Stimulated activated effector memory CD8-positive, alpha-beta T cell treated with anti-CD3 and anti-CD28 coated beads, Interleukin-12 subunit alpha, Interleukin-12 subunit beta, amount 100 ng/mL, for 72 hours (primary cell): ENCODE measurements at regions not wholly inside any gene's neighbourhood (a gene's known extent, or its start where the extent isn't known, plus 50 kb on each side); places are given as distances from the start of the nearest gene placed in this dataset.

Experiments used
- ATAC-seq: fragments of 150-1000 bp; cut with Tn5 transposase; 2 replicates; pipeline ENCODE4 v1.10.0; 2021
- DNase-seq, 2 donors: peaks; one replicate each; pipeline ENCODE4 v3.0.0; 2021 to 2022; ENCODE audit warnings: low spot score in 2 of 2
- H3K27ac Mint-ChIP-seq: one replicate; pipeline ENCODE4 v1.8.0; 2022; ENCODE audit warnings: mild to moderate bottlenecking, mixed read lengths
- H3K36me3 Mint-ChIP-seq: one replicate; pipeline ENCODE4 v1.8.0; 2022; ENCODE audit warnings: mild to moderate bottlenecking, mixed read lengths
- H3K4me1 Mint-ChIP-seq: one replicate; pipeline ENCODE4 v1.8.0; 2022; ENCODE audit warnings: mixed read lengths
- H3K4me3 Mint-ChIP-seq: one replicate; pipeline ENCODE4 v1.8.0; 2022; ENCODE audit warnings: mild to moderate bottlenecking, mixed read lengths
- H3K9me3 Mint-ChIP-seq: one replicate; pipeline ENCODE4 v1.8.0; 2022; ENCODE audit warnings: mixed read lengths

DNA sequence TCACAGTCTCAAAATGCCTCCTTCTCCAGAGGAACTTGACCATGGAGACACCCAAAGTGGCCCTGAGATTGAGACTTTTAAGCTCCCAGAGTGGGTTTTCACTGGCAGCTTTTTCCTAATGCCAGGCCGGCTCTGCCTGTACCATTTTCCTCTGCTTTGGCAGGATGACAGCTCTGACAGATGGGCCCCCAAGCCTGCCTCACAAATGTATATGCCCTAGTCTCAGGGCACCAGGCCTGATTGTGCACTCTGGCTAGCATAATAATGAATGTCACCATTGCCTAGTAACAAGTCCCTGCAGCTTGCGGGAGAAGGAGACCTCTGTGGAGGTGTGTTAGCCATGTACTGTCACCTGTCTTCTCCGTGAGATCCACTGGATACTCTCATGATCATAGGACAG, 772.8 kb upstream of the TSPY4 start:
- no peak overlapping the region for H3K27ac Mint-ChIP-seq

DNA sequence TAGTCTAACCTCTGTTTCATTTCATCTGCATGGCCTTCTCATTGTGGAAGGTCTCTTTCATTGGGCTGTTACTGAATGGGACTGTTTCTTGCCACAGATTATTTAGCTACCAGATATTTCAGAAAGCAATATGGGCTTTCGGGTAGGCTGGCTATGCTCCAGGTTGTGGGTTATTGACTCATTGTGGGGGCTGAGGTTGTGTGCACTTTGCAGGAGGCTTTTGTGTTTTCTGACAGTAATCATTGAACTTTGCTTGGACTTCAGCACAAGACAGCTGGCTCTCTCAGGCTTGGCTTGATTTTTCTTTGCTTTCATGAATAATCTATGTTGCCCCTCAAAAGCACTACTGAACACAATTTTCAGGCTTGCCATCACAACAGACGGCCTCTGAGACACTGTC, 771.1 kb upstream of the TSPY4 start:
- no peak for ATAC-seq
- no peaks in the 10 kb centered on the region for H3K36me3 Mint-ChIP-seq

More for the DNA sequence above, 772.8 kb upstream of the TSPY4 start:
- no peaks in the 10 kb centered on the region for H3K4me1 Mint-ChIP-seq
- no peaks in the 10 kb centered on the region for H3K9me3 Mint-ChIP-seq
- DNase-seq = no peak
- ATAC-seq = no peak
- H3K4me3 Mint-ChIP-seq = no peak overlapping the region
- H3K36me3 Mint-ChIP-seq = no peaks in the 10 kb centered on the region

DNA sequence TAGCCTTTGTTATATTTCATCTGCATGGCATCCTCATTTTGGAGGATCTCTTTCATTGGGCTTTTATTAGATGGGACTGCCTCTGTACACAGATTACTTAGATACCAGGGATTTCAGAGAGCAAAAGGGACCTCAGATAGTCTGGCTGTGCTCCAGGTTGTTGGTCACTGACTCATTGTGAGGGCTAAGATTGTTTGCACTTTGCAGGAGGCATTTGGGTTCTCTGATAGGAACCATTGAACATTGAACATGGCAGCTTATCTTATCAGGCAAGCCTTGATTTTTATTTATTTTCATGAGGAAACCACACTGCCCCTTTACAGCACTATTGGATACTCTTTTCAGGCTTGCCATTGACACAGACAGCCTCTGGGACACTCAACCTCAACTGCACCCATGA, 766.9 kb upstream of the TSPY4 start:
- no peaks in the 10 kb centered on the region for H3K4me1 Mint-ChIP-seq
- no peak overlapping the region for H3K4me3 Mint-ChIP-seq
- ATAC-seq (no peak), DNase-seq (no peak)
- no peak overlapping the region for H3K27ac Mint-ChIP-seq
- H3K36me3 Mint-ChIP-seq = no peaks in the 10 kb centered on the region
- no peaks in the 10 kb centered on the region for H3K9me3 Mint-ChIP-seq

More for the DNA sequence above, 771.1 kb upstream of the TSPY4 start:
- Mint-ChIP-seq H3K4me1 (no peaks in the 10 kb centered on the region), H3K4me3 (no peak overlapping the region), H3K27ac (no peak overlapping the region), H3K9me3 (no peaks in the 10 kb centered on the region)
- no peak for DNase-seq

DNA sequence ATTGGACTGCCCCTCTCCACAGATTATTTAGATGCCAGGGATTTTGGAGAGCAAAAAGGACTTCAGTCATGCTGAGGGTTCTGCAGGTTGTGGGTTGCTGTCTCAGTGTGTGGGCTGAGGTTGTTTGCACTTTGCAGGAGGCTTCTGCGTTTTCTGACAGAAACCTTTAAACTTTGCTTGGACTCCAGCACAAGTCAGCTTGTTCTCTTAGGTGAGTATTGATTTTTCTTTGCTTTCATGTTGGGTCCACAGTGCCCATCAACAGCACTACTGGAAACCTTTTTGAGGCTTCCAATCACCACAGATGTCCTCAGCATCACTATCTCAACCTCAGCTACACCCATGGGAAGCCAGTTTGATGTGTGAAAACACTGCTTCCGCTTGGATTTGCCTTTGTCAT, 764.3 kb upstream of the TSPY4 start:
- ATAC-seq (no peak), DNase-seq (no peak)
- Mint-ChIP-seq H3K4me3 (no peak overlapping the region), H3K9me3 (no peaks in the 10 kb centered on the region), H3K4me1 (no peaks in the 10 kb centered on the region), H3K27ac (no peak overlapping the region), H3K36me3 (no peaks in the 10 kb centered on the region)

DNA sequence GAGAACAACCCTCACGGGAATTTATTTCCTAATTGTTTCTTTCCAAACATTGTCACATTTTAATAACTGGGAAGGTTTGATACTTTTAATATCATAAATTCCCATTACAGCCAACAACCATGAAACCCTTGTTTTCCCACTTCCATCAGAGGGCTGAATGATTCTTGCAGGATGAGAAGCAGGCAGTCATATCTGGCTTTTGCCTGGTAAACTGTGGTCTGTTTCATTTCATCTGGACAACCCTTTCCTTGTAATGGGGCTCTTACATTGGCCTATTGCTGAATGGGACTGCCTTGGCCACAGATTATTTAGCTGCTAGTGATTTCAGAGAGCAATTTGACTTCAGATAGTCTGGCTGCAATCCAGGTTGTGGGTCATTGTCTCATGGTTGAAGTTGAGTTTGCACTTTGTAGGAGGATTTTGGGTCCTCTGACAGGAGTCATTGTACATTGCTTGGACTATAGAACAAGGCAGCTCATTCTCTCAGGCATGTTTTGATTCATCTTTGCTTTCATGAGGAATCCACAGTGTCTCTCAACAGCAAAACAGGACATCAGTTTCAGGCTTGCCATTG, 754.9 kb upstream of the TSPY4 start:
- H3K9me3 Mint-ChIP-seq = no peaks in the 10 kb centered on the region
- ATAC-seq (no peak), DNase-seq (no peak)
- no peak overlapping the region for H3K4me3 Mint-ChIP-seq
- H3K36me3 Mint-ChIP-seq = no peaks in the 10 kb centered on the region
- H3K4me1 Mint-ChIP-seq = no peaks in the 10 kb centered on the region
- H3K27ac Mint-ChIP-seq = no peak overlapping the region

DNA sequence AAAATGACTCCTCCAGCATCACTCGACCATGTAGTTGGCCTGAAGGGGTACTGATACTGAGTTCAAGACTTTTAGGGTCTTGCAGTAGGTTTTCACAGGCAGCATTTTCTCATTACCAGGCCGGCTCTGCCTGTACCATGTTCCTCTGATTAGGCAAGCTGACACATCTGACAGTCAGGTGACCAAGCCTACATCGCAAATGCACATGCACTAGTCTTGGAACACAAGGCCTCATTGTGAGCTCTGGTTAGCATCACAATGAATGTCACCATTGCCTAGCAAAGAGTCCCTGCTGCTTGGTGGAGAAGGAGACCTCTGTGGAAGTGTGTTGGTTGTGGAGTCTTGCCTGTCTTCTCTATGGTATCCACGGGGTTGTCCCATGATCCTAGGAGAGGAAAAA, 754.1 kb upstream of the TSPY4 start:
- no peak overlapping the region for H3K27ac Mint-ChIP-seq
- H3K4me3 Mint-ChIP-seq = no peak overlapping the region
- no peaks in the 10 kb centered on the region for H3K36me3 Mint-ChIP-seq
- no peak for ATAC-seq
- no peaks in the 10 kb centered on the region for H3K4me1 Mint-ChIP-seq
- no peak for DNase-seq
- no peaks in the 10 kb centered on the region for H3K9me3 Mint-ChIP-seq

DNA sequence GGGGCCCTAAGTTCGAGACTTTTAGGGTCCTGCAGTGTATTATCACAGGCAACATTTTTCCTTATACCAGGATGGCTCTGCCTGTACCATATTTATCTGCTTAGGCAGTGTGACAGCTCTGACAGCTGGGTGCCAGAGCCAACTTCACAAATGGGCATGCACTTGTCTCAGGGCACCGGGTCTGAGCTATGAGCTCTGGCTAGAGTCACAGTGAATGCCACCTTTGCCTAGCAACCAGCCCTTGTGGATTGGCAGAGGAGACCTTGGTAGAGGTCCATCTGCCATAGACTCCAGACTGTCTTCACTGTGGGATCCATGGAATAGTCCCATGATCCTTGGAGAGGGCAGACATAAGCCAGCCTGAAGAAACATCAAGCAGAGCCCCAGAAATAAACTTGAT, 746.6 kb upstream of the TSPY4 start:
- no peak overlapping the region for H3K4me3 Mint-ChIP-seq
- H3K36me3 Mint-ChIP-seq = no peaks in the 10 kb centered on the region
- H3K27ac Mint-ChIP-seq = no peak overlapping the region

DNA sequence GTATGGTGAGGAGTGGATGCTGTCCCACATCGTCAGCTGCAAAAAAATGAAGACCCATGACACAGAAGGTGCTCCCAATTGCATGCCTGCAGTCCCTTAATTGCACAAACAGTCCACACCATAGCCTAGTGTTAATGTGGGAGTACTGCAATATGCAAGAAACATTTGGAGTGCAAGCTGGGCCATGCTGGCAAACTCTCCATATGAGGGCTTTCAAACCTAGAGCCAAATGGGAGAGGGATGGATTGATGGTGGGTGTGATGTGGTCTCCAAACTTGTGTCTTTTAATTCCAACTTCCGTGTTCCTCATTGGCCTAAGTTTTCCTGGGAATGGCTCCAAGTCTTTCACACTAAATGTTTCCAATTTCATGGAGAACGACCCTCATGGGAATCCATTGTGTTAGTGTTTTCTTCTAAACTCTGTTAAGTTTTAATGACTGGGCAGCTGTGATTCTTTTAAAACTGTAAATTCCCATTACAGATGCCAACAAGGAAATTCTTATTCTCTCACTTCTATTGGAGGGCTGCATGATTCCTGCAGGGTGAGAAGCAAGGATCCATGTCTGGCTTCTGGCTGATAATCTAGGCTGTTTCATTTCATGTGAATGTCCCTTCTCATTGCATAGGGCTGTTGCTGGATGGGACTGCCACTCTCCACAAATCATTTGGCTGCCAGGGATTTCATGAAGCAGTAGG, 745.3 kb upstream of the TSPY4 start:
- no peak overlapping the region for H3K4me3 Mint-ChIP-seq
- no peaks in the 10 kb centered on the region for H3K36me3 Mint-ChIP-seq
- DNase-seq = no peak
- H3K27ac Mint-ChIP-seq = no peak overlapping the region
- ATAC-seq = no peak
- H3K9me3 Mint-ChIP-seq = no peaks in the 10 kb centered on the region
- no peaks in the 10 kb centered on the region for H3K4me1 Mint-ChIP-seq

More for the DNA sequence above, 746.6 kb upstream of the TSPY4 start:
- Mint-ChIP-seq H3K4me1 (no peaks in the 10 kb centered on the region), H3K9me3 (no peaks in the 10 kb centered on the region)
- ATAC-seq (no peak), DNase-seq (no peak)

DNA sequence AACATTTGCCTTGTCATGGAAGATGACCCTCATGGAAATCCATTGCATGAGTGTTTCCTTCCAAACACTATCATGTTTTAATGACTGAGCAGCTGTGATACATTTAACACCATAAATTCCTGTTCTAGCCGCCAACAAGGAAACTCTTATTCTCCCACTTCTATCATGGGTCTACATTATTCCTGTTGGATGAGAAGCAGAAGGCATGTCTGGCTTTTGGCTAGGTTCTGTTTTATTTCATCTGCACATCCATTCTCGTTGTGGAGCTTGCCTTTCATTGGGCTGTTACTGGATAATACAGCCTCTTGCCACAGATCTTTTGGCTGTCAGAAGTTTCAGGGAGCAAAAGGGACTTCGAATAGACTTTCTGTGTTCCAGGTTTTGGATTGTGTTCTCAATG, 742.6 kb upstream of the TSPY4 start:
- Mint-ChIP-seq H3K27ac (no peak overlapping the region), H3K9me3 (no peaks in the 10 kb centered on the region), H3K4me1 (no peaks in the 10 kb centered on the region), H3K4me3 (no peak overlapping the region), H3K36me3 (no peaks in the 10 kb centered on the region)
- ATAC-seq (no peak), DNase-seq (no peak)

DNA sequence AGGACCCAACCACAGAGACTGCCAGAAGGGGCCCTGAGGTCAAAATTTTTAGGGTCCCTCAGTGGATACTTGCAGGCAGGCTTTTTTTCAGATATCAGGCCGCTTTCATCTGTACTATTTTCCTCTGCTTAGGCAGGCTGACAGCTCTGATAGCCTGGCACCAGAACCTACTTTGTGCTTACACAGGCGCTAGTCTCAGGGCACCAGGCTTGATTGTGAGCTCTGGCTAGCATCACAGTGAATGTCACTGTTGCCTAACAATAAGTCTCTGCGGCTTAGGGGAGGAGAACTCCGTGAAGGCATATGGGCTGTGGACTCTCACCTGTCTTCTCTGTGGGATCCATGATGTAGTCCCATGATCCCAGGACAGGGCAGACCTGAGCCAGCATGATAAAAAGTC, 738.1 kb upstream of the TSPY4 start:
- H3K4me1 Mint-ChIP-seq = no peaks in the 10 kb centered on the region
- H3K4me3 Mint-ChIP-seq = no peak overlapping the region
- no peak overlapping the region for H3K27ac Mint-ChIP-seq
- H3K36me3 Mint-ChIP-seq = no peaks in the 10 kb centered on the region
- no peak for DNase-seq
- no peaks in the 10 kb centered on the region for H3K9me3 Mint-ChIP-seq
- no peak for ATAC-seq

DNA sequence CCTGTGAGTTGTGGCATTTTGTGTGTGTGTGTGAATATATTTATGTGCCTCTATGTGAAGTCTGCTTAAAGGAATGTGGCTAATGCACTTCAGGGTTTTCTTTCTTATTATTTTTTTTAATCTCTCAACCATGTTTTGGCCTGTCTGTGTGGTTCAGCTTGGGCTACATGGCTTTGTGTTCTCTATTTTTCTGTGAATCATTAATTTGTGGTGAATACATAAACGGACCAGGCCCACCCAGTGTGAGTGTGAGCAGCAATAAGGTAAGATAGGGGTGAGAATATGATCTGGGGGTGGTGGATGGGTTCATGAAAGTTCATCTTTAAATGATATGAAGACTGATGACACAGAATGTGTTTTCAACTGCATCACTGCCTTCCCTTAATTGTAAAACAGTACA, 726.6 kb upstream of the TSPY4 start:
- no peak for DNase-seq
- Mint-ChIP-seq H3K4me3 (no peak overlapping the region), H3K27ac (no peak overlapping the region), H3K4me1 (no peaks in the 10 kb centered on the region), H3K36me3 (no peaks in the 10 kb centered on the region), H3K9me3 (no peaks in the 10 kb centered on the region)
- no peak for ATAC-seq

DNA sequence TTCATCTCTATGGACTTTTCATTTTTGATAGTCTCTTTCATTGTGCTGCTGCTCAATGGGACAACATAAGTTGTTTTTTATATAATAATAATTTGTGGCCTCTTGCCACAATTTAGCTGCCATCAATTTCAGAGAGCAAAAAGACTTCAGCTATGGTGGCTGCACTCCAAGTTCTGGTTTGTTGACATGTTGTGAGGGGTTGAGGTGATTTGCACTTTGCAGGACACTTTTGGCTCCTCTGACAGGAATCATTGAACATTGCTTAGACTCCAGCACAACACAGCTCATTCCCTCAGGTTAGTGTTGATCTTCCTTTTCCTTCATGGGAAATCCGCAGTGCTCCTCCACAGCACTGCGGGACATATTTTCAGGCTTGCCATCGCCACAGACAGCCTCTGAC, 725.4 kb upstream of the TSPY4 start:
- ATAC-seq (no peak), DNase-seq (no peak)
- Mint-ChIP-seq H3K4me3 (no peak overlapping the region), H3K27ac (no peak overlapping the region), H3K4me1 (no peaks in the 10 kb centered on the region), H3K36me3 (no peaks in the 10 kb centered on the region), H3K9me3 (no peaks in the 10 kb centered on the region)

DNA sequence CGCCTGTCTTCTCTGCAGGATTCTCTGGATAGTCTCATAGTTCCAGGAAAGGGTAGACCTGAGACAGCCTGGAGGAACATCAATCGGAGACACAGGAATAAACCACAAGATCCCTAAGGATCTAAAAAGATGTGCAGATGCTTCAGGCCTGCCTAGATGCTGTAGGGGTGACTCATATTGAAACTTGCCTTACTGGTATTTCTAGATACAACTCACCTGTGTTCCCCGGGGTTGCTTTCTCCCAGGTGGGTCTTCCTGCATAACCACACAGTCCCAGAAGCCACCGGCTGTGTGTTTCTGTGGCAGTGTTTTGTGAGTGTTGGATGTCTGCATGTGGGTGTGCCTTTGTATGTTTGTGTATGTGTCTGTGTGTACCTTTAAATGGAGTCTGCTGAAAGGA, 719.0 kb upstream of the TSPY4 start:
- no peaks in the 10 kb centered on the region for H3K4me1 Mint-ChIP-seq
- H3K9me3 Mint-ChIP-seq = no peaks in the 10 kb centered on the region
- no peak overlapping the region for H3K4me3 Mint-ChIP-seq
- no peak for DNase-seq
- H3K36me3 Mint-ChIP-seq = no peaks in the 10 kb centered on the region
- ATAC-seq = no peak
- H3K27ac Mint-ChIP-seq = no peak overlapping the region

DNA sequence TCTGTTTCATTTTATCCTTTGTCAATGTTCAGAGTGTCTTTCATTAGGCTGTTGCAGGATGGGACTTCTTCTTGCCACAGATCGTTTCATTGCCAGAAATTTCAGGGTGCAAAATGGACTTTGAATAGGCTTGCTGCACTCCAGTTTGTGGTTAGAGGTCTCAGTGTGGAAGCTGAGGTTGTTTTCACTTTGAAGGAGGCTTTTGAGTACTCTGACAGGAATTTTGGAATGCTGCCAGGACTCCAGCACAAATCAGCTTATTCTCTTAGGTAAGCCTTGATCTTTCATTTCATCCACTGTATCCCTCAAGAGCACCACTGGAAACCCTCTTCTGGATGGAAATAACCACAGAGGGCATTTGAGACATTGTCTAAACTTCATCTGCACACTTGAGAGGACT, 715.1 kb upstream of the TSPY4 start:
- H3K9me3 Mint-ChIP-seq = no peaks in the 10 kb centered on the region
- H3K27ac Mint-ChIP-seq = no peak overlapping the region
- ATAC-seq (no peak), DNase-seq (no peak)
- no peaks in the 10 kb centered on the region for H3K4me1 Mint-ChIP-seq
- no peak overlapping the region for H3K4me3 Mint-ChIP-seq
- H3K36me3 Mint-ChIP-seq = no peaks in the 10 kb centered on the region

DNA sequence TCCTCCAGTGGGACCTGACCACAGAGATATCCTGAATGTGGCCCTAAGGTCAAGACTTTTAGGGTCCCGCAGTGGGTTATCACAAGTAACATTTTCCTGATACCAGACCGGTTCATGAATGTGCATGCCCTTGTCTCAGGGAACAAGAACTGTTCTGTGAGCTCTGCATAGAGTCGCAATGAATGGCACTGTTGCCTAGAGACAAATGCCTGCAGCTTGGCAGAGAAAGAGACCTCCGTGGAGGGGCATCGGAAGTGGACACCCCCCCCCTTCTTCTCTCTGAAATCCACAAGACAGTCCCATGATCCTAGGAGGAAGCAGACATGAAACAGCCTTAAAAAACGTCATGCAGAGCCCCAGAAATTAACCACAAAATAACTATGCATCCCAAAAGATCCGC, 714.4 kb upstream of the TSPY4 start:
- Mint-ChIP-seq H3K27ac (no peak overlapping the region), H3K4me3 (no peak overlapping the region), H3K36me3 (no peaks in the 10 kb centered on the region), H3K4me1 (no peaks in the 10 kb centered on the region), H3K9me3 (no peaks in the 10 kb centered on the region)
- DNase-seq (no peak), ATAC-seq (no peak)

DNA sequence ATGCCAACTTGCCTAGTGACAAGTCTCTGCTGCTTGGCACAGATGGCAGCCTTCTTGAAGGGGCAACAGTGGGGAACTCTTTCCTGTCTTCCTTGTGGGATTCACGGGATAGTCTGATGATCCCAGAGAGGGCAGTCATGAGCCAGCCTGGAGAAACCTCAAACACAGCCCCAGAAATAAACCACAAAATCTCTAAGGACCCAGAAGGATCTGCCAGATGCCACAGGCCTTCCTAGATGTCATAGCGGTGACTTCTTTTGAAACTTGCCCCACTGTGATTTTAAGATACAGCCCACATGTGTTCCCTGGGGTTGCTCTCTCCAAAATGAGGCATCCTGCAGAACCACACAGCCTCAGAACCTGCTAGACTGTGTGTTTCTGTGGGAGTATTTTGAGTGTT, 707.6 kb upstream of the TSPY4 start:
- Mint-ChIP-seq H3K4me3 (no peak overlapping the region), H3K9me3 (peaks cover 2% of the 10 kb centered on the region), H3K27ac (no peak overlapping the region), H3K4me1 (no peaks in the 10 kb centered on the region), H3K36me3 (no peaks in the 10 kb centered on the region)
- DNase-seq (no peak), ATAC-seq (no peak)

DNA sequence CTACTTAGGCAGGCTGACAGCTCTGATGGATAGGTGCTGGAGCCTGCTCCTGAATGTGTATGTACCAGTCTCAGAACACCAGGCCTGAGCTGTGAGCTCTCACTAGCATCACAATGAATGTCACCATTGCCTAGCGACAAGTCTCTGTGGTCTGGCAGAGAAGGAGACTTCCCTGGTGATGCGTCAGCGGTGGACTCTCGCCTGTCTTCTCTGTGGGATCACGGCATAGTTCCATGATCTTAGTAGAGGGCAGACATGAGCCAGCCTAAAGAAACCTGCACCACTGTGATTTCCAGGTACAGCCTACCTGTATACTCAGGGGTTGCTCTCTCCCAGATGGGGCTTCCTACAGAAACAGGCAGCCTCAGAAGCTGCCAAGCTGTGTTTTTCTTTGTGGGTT, 699.2 kb upstream of the TSPY4 start:
- H3K4me1 Mint-ChIP-seq = no peaks in the 10 kb centered on the region
- DNase-seq (no peak), ATAC-seq (no peak)
- H3K9me3 Mint-ChIP-seq = peaks cover 2% of the 10 kb centered on the region
- no peaks in the 10 kb centered on the region for H3K36me3 Mint-ChIP-seq
- no peak overlapping the region for H3K4me3 Mint-ChIP-seq
- no peak overlapping the region for H3K27ac Mint-ChIP-seq
